ENCODE measurements at regions not wholly inside any gene's neighbourhood (a gene's known extent, or its start where the extent isn't known, plus 50 kb on each side); places are given as distances from the start of the nearest gene placed in this dataset.

GRCh38 chr1:106676021-106676420, 380.5 kb upstream of the PRMT6 start:
- Histone ChIP-seq H3K9me3 (ENCODE audit: insufficient read depth, low read length, severe bottlenecking) (no peaks in the 10 kb centered on the region), H4K20me1 (ENCODE audit: insufficient read depth, low read length) (no peaks in the 10 kb centered on the region), H3K27me3 (ENCODE audit: insufficient read depth, low read length, poor library complexity) (no peaks in the 10 kb centered on the region), H3K4me2 (ENCODE audit: insufficient read depth, low read length) (no peak overlapping the region), H3K27ac (ENCODE audit: low read length) (no peak overlapping the region), H3K4me1 (ENCODE audit: insufficient read depth, low read length) (no peaks in the 10 kb centered on the region), H3K79me2 (ENCODE audit: insufficient read depth, low read length) (no peaks in the 10 kb centered on the region), H2AFZ (ENCODE audit: low read depth, low read length) (no peak overlapping the region), H3K4me3 (ENCODE audit: low read depth in 1 of 2, low read length in 2 of 2) (no peak overlapping the region), H3K36me3 (ENCODE audit: insufficient read depth, low read length) (no peaks in the 10 kb centered on the region), H3K9ac (ENCODE audit: low read depth, low read length) (no peak overlapping the region)
- DNase-seq, result no peak
- ATAC-seq (ENCODE audit: insufficient read depth, low read depth), result no peak
- TF ChIP-seq CTCF (IDR thresholded peaks at IDR 0.05; ENCODE audit: borderline replicate concordance, extremely low read depth, low read length, poor library complexity, severe bottlenecking) (no peak), EZH2 (IDR thresholded peaks at IDR 0.05; ENCODE audit: borderline replicate concordance, low read depth, low read length, severe bottlenecking) (no peak)

GRCh38 chr1:106677181-106677580, 379.3 kb upstream of the PRMT6 start:
- no peak overlapping the region for H3K4me2 ChIP-seq (ENCODE audit: insufficient read depth, low read length)
- no peak overlapping the region for H3K27ac ChIP-seq (ENCODE audit: low read length)
- H3K4me3 ChIP-seq (ENCODE audit: low read depth in 1 of 2, low read length in 2 of 2), result no peak overlapping the region
- no peaks in the 10 kb centered on the region for H3K79me2 ChIP-seq (ENCODE audit: insufficient read depth, low read length)
- DNase-seq (no peak), ATAC-seq (ENCODE audit: insufficient read depth, low read depth) (no peak)
- H3K9me3 ChIP-seq (ENCODE audit: insufficient read depth, low read length, severe bottlenecking), result no peaks in the 10 kb centered on the region
- no peaks in the 10 kb centered on the region for H3K4me1 ChIP-seq (ENCODE audit: insufficient read depth, low read length)
- no peaks in the 10 kb centered on the region for H3K27me3 ChIP-seq (ENCODE audit: insufficient read depth, low read length, poor library complexity)
- H3K9ac ChIP-seq (ENCODE audit: low read depth, low read length), result no peak overlapping the region
- H3K36me3 ChIP-seq (ENCODE audit: insufficient read depth, low read length), result no peaks in the 10 kb centered on the region
- H2AFZ ChIP-seq (ENCODE audit: low read depth, low read length), result no peak overlapping the region
- no peaks in the 10 kb centered on the region for H4K20me1 ChIP-seq (ENCODE audit: insufficient read depth, low read length)
- TF ChIP-seq CTCF (IDR thresholded peaks at IDR 0.05; ENCODE audit: borderline replicate concordance, extremely low read depth, low read length, poor library complexity, severe bottlenecking), result no peak
- no peak for TF ChIP-seq EZH2 (IDR thresholded peaks at IDR 0.05; ENCODE audit: borderline replicate concordance, low read depth, low read length, severe bottlenecking)

GRCh38 chr1:106677721-106678120, 378.8 kb upstream of the PRMT6 start:
- Histone ChIP-seq H3K79me2 (ENCODE audit: insufficient read depth, low read length) (no peaks in the 10 kb centered on the region), H3K4me1 (ENCODE audit: insufficient read depth, low read length) (no peaks in the 10 kb centered on the region), H3K36me3 (ENCODE audit: insufficient read depth, low read length) (no peaks in the 10 kb centered on the region), H3K9me3 (ENCODE audit: insufficient read depth, low read length, severe bottlenecking) (no peaks in the 10 kb centered on the region), H3K4me3 (ENCODE audit: low read depth in 1 of 2, low read length in 2 of 2) (no peak overlapping the region), H2AFZ (ENCODE audit: low read depth, low read length) (no peak overlapping the region), H3K27me3 (ENCODE audit: insufficient read depth, low read length, poor library complexity) (no peaks in the 10 kb centered on the region), H4K20me1 (ENCODE audit: insufficient read depth, low read length) (no peaks in the 10 kb centered on the region), H3K27ac (ENCODE audit: low read length) (no peak overlapping the region), H3K4me2 (ENCODE audit: insufficient read depth, low read length) (no peak overlapping the region), H3K9ac (ENCODE audit: low read depth, low read length) (no peak overlapping the region)
- TF ChIP-seq CTCF (IDR thresholded peaks at IDR 0.05; ENCODE audit: borderline replicate concordance, extremely low read depth, low read length, poor library complexity, severe bottlenecking) (no peak), EZH2 (IDR thresholded peaks at IDR 0.05; ENCODE audit: borderline replicate concordance, low read depth, low read length, severe bottlenecking) (no peak)
- DNase-seq, result no peak
- ATAC-seq (ENCODE audit: insufficient read depth, low read depth), result no peak
